GM21825 (cell line): ENCODE measurements at regions not wholly inside any gene's neighbourhood (a gene's known extent, or its start where the extent isn't known, plus 50 kb on each side); places are given as distances from the start of the nearest gene placed in this dataset.

Experiments
- ATAC-seq: cut with Tn5 transposase; IDR thresholded peaks from one replicate; pipeline ENCODE4 v1.9.1; 2021; ENCODE audit warnings: mild to moderate bottlenecking, moderate library complexity; ENCODE audit not compliant: unreplicated experiment

DNA sequence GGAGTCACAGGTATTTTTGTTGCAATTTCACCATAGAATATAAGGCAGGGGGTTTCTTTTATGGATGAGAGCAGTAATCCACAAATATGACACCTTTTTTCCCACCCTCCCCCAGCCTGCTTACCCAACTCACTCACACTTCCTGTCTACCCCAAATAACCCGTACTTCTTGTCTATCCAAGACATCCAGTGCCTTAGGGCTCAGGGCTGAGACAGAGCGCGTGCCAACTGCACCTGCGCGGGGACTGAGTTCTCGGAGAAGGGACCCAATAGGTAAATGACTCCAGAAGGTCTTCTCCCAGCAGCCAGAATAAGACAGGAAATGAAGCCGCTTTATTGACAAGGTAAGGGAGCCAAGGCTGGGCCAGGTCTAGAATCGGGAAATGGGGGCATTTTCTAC lies 369.1 kb downstream of the SIPA1L2 start:
- no peak for ATAC-seq

DNA sequence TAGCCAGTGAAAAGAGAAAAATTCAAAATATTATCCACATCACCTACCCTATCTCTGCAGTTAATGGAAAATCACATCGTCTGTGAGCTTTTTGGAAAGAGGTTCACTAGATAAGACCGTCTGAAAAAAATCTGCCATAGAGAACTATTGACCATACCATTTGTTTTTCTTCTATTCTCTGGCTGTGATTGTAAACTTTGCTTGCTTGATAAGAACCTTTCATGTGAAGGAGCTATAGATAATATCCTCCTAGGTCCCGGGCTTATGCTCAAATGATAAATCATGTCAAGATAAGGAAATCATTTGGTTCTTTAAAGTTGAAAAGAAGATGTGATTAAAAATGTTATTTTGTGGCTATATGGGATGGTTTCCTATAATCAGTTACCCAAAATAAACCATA lies 369.9 kb downstream of the SIPA1L2 start:
- no peak for ATAC-seq

DNA sequence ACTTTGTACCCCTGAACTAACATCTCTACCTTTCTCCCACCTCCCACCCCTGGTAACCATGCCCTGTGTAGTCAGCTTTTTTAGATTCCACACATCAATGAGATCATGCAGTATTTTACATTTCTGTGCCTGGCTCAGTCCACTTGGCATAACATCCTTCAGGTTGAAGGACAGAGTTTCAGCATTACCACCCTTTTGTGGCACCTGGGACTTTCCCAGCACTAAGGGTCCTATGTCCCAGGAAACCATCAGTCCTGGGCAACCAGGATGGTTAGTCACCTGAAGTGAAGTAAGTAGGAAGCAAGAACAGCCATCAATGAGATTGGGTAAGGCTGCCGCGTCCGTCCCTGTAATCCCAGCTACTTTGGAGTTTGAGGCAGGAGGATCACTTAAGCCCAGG lies 370.6 kb downstream of the SIPA1L2 start:
- ATAC-seq = no peak

DNA sequence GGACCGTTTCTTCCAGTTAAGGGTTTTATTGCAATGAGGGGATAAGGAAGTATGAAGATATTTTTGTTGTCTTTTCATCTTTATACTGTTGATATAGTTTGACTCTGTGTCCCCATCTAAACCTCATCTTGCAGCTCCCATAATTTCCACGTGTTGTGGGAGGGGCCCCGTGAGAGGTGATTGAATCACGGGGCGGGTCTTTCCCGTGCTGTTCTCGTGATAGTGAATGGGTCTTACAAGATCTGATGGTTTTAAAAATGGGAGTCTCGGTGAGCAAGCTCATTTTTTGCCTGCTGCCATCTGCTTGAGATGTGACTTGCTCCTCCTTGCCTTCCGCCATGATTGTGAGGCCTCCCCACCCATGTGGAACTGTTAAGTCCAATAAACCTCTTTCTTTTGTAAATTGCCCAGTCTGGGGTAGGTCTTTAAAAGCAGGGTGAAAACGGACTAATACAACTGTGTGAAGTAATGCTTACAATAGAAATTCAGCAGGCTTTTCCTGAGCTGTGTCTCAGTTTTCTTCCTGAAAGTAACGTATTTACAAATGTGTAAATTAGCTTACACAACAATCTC lies 377.3 kb downstream of the SIPA1L2 start:
- no peak for ATAC-seq

DNA sequence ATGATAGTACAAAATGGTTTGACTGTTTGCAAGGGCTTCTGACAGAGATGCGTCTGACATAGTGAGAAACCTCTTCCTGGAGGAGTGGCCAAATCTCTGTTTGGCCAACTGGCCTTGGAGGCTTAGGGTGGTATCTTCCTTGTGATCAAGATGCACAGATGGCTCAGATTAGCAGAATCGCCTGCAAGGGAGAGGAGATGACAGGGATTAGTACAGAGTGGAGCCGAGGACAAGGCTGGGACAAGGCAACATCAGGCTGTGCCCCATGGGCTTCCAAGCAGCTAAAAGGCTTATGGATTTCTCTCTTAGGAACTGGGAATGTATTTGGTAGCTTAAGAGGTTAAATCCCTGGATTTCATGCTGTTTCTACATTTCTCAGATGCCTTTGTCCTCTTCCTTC lies 379.1 kb downstream of the SIPA1L2 start:
- no peak for ATAC-seq

DNA sequence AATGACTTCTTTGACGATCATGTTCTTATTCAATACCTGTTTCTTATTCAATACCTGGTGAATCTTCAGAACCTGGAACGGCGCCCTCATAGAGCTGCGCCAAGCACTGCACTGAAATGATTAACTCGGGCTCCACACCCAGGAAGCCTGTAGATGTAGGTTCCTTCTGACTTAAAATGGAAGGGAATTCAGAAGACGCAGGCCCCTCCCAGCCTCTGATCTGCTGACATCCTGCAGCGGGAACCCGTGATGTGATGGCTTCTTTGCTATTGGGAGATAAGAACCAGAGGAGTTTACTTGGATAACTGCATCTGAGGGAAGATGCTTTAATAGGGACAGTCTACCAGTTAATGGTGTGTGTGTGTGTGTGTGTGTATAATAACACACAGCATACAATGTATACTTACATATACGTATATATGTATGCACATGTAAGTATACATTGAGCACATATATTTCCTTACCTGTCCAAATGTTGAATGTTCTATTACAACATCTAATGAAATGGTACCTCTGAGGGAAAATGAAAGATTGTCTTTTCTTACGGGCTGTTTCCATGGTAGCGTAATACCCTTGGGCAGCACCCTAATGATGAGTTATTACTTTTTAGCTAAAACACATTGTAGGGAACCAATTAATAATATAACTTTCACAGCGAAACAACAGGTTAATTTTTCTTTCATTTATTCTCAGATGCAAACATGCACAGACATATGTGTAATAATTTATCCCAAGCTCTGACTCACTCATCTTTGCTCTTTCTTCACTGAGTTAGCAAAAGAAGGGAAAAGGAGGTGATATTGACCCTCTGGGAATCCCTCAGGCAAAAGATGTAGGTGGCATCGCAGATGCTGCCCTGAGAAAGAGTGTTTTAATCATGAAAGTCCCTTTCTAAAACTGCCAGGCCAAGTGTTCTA lies 379.8 kb downstream of the SIPA1L2 start:
- ATAC-seq = no peak

DNA sequence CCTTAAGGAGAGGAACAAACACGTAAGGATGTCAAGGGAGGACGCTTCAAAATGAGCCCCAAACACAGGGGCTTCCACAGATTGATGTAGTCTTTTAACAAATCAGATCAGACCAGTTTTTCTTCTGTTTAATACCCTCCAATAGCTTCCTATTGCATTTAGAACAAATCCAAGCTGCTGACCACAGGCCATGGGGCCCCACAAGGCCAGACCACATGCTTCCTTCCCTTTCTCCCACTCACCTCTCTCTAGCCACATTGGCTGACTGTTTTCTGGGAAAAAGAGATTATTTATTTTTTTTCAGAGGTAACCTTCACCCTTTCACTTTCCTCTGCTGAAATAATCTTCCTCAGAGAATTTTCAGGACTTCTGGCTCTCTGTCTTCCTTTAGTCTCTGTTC lies 380.6 kb downstream of the SIPA1L2 start:
- ATAC-seq = no peak

DNA sequence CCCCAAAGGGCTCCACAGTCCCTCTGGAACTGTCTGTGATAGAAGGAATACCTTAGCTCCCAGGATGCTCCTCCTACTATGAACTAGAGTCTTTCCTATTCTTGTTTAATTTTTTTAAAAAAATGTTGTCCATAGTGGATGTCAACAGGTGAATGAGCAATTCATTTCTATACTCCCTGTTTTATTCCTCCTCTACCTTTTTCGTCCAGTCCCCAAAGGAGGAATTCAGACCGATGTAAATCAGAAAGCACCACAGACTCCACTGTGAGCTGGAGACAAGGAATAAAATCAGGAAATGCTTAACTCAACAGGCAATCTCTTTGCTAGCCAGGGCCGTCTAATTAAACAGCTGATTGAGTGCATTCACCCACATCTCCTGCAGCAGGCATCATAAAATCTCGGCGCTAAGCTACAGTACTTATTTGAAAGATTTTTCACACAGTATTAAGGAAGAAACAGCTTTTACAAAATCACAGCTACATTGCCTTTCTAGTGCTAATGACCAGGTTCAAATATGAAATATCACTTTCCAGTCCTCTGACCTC lies 381.6 kb downstream of the SIPA1L2 start:
- no peak for ATAC-seq

DNA sequence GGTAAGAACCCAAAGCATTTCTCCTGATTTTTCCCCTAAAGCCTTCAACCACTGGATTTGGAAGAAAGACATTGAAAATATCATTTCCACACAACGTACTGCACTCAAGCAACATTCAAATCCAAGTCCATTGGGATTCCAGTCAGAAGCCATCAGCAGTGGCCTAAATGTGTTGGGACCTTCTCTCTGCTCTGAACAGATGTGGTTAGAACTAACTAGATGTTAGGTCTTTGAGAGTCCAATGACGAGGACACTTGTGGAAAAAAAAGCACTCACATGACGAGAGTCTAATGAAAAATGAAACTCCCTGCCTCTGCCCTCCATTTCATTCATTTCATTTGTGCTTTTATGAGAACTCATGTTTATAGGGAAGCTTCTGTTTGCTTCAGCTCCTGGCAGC lies 382.3 kb downstream of the SIPA1L2 start:
- ATAC-seq = no peak

DNA sequence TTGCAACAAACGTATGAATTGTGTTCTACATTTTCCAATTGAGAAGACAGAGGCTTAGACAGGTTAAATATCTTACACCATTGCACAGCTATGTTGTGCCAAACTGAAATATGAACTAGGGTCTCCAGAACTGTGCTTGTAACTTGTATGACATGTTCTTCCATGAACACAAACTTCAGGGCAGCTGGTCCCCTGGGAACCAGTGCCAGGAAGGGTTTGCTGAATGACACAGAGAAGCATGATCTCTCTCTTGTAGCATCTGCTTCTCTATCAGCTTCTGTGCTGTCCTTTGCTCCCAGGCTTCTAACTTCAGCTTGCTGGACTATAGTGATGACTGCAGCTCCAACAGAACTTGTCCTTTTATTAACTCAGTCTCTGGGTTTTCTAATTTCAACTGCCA lies 385.5 kb downstream of the SIPA1L2 start:
- ATAC-seq = no peak

DNA sequence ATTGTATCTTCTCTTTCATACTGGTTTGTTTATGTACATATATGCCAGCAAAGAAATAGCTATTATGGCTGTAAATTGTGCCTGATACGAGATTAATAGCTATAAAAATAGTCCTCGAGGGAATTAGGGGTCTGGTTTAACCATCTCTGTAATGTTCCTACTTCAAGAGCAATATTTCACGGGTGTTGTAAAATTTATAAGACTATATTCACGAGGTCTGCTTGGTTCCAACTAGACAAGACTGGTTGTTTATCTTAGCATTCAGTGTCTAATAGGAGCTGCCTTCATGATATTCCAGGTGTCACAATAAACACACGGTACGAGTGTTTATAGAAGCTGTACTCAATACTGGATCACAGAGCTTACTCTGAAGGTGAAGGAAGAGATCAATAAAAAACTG lies 389.9 kb downstream of the SIPA1L2 start:
- no peak for ATAC-seq

DNA sequence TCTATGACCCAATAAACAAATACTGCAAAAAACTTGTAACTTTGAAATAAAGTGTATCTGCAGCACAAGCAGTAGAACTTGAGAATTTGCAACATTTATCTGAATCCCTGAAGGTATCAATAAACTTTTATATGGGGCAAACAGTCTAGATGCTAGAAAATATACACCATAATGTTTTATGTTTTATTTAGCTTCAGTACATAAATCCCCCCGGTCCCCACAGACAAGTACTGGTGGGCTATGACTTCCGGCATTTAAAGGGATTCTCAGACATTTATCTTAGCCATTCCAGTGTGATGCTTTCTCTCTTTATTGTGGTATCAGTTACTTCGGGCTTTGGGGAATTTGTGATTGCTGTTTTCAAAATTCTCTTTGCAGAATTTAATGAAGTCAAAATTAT lies 390.4 kb downstream of the SIPA1L2 start:
- no peak for ATAC-seq

DNA sequence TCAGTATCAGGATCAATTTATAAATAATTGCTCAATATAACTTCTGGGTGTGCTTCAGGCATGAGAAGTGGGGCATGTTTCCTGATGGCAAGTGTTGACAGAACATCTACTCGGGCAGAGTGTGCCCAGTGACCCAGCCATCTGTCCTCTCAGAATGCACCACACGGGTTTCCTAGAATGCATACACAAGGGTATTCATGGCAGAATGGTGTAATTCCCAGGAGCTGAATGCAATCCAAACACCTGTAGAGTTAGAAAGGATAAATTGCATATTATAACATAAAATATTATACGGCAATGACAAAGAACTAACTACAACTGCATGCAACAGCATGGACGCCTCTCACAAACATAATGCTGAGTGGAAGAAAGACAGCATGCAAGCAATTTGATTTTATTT lies 391.9 kb downstream of the SIPA1L2 start:
- no peak for ATAC-seq

DNA sequence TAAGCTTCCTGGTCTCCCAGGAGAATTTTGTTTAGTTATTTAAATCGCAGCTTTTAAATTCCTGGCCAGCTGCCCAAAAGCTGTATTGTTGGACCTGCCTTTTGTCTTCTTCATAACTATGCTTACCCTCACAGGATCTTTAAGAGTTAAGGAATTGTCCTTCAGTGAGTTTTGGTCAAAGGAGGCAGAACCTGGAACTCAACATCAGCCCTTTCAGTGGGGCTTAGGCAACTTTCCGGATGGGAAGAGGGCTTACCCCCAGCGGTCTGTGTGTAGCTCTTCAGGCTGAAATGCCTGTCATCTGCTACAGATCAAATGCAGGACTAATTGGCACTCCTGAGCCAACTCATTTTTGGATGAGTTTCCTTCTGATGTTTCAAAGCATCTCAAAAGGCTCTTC lies 402.6 kb downstream of the SIPA1L2 start:
- no peak for ATAC-seq

DNA sequence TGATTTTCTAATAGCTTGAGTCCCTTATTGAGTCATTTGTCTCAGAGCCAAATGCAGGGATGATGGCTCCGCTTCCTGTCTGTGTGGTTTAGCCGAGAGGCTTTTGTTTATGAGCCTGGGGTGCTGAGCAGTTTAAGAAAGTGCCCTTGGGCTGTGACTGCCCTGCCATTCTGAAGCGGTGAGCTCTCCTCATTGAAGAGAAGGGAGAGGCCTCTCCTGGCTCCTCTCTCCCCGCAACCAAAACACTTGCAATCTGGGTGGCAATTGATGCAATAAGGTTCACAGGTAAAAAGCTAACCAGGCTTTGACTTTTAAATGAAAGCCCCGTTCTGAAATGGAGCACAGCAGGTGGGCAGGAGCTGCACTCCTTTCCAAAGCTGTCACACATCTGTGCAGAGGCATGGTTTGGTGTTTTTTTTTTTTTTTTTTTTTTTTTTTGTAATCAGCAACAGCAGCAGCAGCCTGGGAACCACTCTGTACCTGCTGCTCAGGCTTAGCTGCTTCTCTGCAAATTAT lies 403.7 kb downstream of the SIPA1L2 start:
- ATAC-seq = no peak

DNA sequence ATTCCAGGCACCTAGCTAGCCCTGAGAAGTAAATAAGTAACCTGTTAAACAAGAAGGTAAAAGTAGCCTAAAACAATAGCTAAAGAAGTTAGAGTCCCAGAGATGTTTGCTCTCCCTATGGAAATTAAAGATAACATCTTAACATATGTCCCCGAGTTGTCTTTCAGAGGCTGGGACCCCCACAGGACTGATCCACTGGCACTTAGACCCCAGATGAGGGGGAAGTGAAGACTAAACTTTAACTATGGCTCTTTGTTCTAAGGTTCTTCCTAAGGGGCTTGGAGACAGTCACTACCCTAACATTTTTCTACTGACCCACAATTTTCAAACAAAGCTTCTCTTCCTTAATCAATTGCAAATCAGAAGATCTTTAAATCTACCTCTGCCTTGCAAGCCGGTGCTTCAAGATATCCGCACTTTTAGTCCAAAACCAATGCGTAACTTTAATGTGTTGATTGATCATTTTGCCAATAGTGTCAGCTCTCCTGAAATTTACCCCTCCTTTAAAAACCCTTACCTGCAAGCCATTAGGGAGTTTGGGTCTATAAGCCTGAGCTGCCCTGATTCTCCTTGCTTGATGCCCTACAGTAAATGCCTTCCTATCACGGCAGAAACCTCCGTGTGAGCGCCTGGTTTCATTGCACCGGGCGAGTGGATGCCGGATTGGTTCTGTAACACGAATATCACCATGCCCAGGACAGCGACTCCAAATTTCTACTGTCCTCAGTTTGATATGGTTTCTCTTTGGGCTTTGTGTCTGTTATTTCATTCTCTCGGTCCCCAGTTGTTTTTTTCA lies 404.4 kb downstream of the SIPA1L2 start:
- no peak for ATAC-seq

DNA sequence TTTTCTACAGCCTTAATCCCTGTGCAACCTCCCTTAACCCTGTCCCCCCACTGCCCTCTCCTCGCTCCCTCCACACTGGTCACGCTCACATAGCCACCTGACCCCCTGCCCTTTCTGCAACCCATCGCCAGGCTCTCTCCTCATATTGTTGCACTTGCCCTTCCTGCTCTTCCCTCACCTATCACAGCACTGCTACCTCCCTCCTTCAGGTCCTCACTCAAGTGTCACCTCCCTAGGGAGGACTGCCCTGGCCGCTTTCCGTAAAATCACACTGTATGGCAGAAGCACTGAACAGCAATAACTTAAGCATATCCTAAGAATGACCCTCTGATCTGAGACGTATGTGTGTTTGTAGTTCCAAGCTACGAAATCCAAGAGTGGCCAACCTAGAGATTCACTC lies 406.0 kb downstream of the SIPA1L2 start:
- ATAC-seq = no peak

DNA sequence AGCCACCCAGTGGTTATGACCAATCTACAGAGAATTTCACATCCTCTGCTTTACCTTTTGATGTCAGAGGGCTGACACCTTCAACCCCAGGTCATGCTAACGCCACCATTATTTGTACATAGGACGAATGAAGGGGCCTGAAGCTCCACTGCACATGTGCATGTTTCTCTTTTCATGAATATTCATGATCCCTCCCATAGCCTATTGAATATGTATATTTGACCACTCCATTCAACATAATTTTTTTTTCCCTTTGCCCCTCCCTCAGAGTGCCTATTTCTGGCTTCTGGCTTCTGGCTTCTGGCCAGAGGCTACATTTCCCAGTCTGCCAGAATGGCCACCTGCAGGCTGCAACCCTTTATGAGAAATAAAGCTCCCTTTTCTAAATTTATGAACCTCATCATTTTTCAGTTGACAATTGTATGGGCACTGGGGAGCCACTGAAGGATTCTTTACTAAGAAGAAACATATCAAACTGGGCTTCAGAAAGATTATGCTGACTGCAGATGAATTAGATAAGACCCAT lies 406.7 kb downstream of the SIPA1L2 start:
- no peak for ATAC-seq

DNA sequence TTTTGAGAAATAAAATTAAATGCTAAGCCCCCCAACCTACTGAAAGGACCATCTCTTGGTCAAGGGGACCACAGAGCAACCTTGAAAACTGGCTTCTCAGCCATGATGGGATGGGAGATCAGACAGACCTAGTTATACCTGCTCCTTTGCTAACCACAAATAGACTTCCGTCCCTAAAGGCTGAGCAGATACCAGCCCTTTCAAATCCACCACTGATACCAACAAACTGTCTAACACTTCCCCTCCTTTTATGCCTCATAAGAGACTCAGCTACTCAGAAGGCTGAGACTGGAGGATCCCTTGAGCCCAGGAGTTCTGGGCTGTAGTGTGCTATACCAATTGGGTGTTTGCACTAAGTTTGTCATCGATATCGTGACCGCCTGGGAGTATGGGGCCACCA lies 407.3 kb downstream of the SIPA1L2 start:
- ATAC-seq = no peak

DNA sequence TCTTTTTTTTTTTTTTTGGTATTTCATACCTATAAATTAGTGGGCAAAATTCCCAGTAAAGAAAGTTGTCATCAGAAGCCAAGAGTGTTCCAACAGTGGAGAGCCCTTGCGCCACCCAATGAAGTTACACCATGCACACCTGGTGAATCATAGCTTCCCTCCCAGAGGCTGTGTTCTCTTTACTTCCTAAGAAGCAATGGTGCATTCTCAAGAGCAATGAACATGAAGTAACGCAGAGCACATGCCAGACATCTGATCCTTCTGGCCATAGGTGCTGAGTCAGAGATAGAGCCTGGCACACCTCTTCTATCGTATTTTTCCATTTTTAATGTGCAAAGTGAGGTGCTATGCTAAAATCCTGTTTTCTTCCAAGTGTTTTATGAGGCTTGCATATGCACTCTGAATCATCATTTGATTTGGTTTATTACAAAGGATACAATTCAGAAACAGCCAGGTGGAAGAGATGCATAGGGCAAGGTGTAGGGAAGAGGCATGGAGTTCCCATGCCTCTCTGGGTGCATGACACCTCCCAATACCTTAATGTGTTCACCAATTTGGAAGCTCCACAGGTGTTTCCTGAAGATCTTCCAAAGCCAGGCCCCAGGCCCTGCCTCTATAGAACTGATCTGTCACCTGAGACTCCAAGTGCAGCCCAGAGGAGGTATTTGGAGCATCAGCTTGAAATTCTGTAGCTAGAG lies 408.0 kb downstream of the SIPA1L2 start:
- ATAC-seq = no peak
